GM21381 (cell line): ENCODE measurements at regions not wholly inside any gene's neighbourhood (a gene's known extent, or its start where the extent isn't known, plus 50 kb on each side); places are given as distances from the start of the nearest gene placed in this dataset.

Experiments
- ATAC-seq: cut with Tn5 transposase; IDR thresholded peaks from one replicate; pipeline ENCODE4 v1.9.1; 2021; ENCODE audit warnings: mild to moderate bottlenecking, moderate library complexity; ENCODE audit not compliant: unreplicated experiment

DNA sequence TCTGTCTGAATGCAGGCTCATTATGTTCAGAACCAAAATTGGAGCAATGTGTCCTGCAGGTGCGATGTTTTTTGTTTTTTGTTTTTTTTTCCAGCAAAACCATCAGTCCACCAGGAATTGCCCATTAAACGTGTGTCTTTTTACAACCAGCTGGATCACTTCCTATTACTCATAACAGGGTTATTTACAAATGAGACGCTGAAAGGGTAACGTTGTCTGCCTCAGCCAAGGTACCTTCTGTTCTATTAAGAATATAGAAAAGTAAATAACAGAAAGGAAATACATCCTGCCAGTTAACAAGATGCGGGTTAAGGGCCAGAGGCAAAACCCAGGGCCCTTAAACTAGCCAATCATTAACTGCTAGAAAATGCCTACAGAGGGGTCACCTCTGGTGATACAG is 590.4 kb downstream of the TBC1D4 start:
- ATAC-seq: no peak

DNA sequence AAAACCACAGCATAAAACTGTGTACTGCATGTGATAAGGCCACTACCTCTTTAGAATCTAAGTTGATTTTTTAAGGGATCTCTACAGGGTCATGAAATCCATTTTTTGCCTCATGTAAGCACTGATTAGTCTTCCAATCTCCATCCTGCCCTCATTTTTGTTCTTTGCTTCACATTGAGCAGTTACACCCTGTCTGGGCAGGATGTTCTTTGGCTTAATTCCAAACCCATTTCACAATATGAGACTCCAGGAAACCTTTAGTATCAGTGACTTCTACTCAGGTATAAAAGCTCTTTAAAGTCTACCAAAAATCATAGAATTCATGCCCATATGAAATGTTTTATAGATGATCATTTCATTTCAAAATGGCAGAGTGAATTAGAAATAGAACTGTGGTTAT is 592.6 kb downstream of the TBC1D4 start:
- ATAC-seq: no peak

DNA sequence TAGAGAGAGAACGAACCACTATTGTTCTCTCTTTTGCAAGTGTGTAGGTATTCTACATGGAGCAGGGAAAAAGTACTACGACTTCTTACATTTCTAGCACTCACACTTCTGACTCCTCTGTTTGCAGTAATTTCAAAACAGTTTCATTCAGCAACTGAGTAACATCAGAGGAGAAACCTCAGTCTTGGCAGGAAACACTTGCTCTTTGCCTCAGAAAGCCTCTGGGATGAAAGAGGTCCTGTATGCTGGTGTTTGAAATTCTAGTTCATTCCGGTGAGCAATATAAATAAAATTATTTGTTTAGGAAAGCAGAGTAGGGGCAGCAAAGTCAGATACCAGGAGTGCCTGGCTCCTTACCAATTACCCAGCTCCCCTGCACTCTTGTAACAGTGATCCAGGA is 595.5 kb downstream of the TBC1D4 start:
- ATAC-seq: no peak

DNA sequence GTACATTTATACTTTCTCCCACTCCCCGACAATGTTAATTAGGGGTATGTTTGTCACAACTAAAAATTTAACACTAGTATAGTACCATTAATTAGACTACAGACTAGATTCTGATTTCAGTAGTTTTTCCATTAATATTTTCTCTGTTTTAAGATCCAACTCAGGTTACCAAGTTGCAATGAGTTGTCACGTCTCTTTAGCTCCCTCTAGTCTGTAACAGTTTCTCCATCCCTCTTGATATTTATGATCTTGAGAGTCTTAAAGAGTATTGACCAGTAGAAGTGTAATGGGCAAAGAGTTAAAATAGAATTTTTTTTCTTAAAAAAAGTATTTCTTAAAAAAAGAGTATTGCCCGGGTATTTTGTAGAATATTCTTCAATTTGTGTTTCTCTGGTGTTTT is 598.1 kb downstream of the TBC1D4 start:
- no peak for ATAC-seq

DNA sequence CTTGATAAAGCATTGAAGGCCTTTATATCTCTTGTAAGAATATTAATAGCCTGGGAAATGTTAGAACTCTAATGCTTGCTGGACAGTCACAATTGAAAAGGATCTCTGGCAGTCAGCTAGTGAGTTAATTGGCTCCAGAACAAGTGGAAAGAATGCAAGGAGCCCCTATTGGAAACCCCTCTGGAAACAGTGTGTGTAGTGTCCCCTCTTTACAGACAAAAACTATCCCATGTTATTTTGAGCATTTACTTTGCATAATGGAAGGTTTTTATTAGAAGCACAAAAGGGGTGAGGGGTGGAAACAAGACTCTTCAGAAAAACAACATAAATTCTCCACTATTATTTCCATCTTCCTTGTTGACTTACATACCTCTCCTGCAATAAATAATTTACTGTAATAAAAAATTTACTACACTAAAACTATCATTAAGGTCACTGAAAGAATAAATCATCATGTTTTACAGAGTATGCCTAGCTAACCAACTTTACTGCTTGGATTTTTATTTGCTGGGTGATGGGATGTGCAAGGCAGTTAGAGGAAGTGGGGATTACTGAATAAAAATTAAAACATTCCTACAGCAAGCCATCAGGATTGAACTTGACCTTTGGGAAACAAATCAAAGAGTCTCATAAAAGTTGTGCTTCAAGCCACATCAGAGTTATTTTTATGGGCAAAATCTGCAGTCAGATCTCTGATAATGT is 610.4 kb downstream of the TBC1D4 start:
- no peak for ATAC-seq

DNA sequence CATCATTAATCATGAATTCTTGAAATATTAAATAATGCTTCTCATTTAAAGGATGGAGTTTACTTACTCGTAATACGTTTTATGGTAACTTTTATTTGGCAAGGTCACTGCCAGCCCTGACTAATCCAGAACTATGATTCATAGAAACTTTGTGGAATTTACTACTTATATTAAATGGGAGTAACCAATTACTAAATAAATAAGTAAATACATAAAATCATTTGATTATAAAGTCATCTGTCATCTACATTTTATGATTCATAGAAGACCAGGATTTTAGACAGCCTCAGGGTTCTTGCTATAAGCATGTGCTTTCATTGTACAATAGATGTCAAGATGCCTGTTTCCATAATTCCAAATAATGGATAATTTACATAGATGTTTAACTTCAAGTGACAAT is 611.1 kb downstream of the TBC1D4 start:
- ATAC-seq: no peak

DNA sequence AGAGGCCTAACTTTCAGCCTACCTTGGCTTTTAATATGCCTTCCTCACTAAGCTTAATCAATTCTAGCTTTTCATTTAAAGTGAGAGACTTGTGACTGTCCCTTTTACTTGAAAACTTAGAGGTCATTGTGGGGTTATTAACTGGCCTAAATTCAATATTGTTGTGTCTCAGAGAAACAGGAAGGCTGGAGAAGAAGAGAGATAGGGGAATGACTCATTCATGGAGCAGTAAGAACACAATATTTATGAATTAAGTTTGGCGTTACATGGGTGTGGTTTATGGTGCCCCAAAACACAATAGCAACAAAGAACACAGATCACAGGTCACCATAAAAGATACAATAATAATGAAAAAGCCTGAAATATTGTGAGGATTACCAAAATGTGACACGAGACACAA is 612.1 kb downstream of the TBC1D4 start:
- ATAC-seq: no peak

DNA sequence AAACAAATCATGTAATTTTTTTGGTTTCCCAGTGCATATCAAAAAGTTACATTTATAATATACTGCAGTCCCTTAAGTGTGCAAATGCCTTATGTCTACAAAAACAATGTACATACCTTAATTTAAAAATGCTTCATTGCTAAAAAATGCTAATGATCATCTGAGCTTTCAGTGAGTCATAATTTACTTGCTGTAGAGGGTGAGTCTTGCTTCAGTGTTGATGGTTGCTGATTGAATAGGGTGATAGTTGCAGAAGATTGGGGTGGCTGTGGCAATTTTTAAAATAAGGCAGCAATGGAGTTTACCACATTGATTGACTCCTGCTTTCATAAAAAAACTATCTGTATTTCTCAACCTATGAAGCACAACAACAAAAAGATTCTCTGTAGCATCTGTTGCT is 613.9 kb downstream of the TBC1D4 start:
- ATAC-seq: no peak

DNA sequence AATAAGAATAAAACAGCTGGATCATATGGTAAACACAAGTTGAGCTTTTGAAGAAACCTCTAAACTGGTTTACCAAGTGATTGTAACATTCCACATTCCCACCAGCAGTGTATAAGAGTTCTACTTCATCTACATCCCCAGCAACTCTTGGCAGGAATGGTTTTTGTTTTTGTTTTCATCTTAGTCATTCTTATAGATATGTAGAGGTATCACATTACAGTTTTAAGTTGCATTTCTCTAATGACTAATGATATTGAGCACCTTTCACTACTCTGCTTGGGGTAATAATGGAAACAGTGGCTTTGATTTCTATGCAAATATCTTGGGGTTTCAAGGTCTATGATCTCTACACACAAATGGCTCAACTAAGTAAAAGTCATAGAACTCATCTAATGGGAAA is 614.5 kb downstream of the TBC1D4 start:
- ATAC-seq: no peak

DNA sequence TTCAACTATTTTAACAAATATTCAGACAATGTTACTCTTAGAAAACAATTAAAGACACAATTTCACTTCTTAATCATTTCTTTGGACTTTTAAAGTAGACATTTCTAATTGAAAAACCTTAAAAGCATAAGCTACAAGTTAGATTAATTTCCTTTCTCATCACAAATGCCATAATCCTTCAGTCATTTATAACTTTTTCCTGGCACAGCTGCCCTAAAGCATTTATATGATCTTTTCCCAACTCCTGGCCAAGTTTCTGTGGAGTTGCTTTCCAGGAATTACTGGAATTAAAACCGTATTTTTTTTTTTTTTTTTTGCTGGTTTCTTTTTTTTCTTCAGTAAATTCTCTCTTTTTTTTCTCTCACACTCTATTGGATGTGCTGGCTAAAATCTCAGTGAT is 615.9 kb downstream of the TBC1D4 start:
- no peak for ATAC-seq

DNA sequence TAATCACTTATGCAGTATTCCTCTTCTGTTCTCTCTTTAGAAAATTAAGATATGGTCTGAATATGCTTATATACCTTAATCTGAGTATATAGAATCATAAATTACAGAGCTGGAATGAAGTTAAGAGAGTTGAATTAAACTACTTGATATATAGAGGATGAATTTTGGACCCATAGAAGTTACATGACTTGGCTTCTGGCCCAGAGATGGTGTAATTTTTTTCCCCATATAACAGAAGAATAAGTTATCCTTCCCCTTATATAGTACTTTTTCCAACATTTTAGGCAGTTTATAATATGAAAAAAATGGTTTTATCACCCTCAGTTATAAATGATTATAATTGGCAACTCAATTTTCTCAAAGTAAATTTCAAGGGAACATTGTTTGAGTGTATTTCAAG is 616.3 kb downstream of the TBC1D4 start:
- no peak for ATAC-seq

DNA sequence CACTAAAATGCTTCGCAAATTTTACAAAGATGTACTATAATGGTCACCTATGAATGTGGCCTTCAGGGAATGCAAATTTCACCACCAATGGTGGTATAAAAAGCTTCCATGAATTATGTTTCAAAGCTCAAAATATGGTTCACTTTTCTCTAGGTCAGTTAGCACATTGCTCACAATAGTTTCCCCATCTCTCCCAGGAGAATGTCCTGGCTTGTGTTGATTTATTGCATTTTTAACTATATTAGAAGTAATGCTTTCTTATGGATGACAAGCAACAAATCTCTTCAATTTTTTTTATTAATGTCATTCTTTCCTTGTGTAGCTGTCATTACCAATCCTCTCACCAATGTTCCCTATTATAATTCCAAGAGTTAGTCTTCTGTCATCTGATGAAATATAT is 621.2 kb downstream of the TBC1D4 start:
- no peak for ATAC-seq

DNA sequence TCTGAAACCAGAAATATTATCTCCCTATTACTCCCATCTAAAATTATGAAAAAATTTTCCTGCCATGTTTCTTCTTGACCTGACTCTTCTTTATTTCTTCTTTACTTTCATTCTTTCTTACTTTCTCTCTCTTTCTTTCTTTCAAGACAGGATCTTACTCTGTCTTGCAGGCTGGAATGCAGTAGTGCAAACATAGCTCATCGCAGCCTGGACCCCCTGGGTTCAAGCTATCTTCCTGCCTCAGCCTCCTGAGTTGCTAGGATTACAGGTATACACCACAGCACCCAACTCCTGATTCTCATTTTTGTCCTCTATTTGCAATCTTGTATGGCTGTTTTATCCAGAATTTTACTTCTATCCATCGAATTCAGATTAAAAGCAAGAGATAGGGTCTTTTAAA is 631.1 kb downstream of the TBC1D4 start:
- no peak for ATAC-seq

DNA sequence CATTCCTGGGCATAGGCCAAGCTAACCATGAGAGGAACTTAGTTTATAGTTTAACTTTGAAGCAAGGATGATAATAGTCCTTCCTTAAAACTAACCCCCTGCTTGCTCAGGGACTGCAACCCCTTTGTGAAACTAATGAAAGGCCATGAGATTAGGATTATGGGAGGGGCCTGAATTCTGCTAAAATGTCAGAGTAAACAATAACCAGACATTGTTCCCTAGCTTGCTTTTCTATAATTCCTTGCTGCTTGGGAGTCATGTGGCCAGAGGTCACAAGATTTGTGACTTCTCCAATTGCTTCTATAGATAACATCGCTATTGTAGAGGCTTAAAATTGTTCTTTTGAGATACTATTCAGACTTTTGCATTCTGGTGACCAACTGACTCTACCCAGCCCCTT is 634.0 kb downstream of the TBC1D4 start:
- ATAC-seq: no peak

DNA sequence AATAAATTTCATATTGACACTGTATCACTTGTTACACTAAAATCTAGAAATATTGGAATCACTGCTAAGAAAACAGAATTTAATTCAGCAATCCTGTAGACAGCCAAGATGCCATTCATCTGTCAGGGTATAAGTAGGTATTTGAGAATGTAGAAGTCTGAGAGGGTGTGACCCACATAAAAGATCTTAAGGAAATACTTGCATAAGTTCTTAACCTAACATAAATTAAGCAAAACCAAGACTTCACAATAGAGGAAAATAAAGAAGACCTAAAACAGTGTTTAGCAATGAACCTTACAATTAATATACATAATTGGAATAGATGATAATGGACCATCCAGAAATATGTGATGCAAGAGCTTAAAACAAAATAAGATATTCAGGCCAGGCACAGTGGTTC is 636.2 kb downstream of the TBC1D4 start:
- no peak for ATAC-seq

DNA sequence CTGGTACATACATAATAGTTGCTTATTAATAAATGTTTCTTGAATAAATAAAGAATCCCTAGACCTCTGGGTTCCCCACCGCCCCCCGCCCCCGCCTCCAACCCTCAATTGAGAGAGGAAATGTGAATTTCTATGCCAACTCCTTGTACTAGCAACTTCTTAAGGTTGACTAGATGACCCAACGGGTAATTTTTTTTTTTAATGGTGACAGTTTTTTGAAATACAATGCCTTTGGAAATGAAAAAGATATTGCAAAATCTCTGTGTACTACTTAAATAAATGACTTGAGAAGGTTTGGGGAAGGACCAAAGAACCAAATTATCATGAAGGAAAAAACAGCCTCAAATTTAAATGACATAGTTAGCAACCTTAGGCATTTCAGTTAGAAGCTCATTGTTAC is 640.3 kb downstream of the TBC1D4 start:
- no peak for ATAC-seq

DNA sequence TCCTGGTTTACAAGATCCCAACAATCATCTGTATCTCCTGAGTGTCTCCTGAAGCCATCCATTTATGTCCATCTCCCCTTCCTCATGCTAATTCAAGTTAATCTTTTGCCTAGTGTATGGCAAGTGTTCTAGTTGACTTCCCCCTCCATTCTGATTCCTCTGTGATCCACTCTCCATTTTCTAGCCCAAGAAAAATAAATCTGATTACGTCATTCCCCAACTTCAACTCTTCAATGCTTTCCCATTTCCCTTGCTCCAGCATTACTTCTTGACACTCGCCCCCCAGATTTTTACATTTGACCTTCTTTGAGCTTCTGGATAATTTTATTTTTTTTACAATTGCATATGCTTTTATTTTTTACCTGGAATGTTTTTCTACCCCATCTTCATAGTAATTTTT is 640.8 kb downstream of the TBC1D4 start:
- no peak for ATAC-seq

DNA sequence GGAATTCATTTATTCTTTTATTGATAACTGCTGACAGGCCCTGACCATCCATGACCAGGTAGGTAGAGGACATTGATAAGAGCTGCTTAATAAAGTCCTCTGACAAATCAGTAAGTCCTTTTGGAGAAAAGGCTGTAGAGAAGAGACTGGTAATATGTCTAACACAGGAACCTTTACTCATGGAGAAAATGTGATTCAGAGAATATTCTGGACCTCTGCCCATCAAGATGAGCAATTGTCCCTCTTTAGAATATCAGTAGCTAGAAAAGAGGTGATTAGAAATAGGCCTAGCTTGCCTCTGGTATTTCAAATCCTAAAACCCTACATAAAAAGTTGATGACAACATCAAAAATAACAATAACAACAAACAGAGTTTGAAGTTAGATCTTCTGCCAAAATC is 642.3 kb downstream of the TBC1D4 start:
- ATAC-seq: no peak

DNA sequence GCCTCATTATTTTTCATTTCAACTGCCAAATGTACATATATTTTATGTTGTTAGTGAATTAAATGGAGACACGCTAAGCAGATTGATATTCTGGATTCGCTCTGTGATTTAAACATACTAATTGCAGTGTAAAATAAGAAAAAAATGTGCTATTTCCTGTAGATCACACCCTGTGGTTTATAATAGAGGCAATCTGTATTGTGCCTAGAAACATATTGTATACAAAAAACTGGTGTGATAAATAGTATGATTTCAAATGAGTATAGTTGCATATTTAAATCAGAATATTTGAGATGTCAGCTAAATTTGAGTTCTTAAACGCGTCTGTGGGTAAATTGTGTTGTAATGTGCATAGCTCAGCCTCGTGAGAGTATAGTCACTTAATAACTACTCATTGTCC is 643.9 kb downstream of the TBC1D4 start:
- ATAC-seq: no peak

DNA sequence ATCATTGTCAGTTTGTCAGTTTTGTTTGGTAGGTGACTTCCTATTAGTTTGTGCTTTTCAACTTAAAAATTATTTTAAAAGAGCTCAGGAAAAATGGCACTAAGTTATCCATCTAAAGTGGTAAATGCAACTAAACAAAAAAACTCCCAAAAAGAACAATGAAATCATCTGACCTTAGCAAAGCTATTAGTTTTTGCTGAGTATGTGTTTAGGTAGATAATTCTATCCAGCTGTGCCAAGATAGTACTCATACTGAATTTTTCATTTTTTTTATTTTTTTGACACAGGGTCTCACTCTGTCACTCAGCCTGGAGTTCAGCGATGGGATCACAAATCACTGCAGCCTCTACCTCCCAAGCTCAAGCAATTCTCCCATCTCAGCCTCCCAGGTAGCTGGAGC is 645.3 kb downstream of the TBC1D4 start:
- ATAC-seq: no peak

DNA sequence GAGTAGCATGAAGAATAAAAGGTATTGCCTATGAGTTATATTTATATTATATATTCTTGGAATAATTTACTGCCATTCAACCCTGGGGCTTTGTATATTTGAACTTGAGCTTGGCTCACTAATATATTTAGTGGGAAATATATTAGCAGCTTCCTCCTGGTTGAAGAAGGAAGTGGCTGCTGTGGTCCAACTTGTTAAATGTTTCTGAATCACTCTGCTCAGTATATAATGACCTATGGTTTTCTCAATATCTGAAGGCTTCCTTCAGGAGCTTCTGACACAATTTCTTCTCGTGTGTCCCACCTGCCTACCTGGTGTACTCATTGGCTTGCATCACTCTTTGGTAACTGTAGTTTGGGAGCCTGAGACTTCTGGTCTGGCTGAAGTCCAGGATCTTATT is 646.4 kb downstream of the TBC1D4 start:
- ATAC-seq: no peak

DNA sequence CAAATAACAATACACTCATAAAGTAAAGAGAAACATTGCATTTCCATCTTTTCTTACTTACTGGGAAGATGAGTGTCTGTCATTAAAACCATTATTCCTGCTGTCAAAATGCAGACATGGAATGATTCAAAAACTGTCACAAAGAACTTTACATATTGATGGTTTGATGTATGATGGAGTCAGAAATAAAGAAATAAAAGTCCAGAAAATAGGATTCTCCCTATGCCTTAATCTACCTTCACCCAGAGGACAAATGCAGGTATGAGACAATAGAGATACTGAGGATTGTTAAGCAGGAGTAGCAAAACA is 656.1 kb downstream of the TBC1D4 start:
- ATAC-seq: no peak

DNA sequence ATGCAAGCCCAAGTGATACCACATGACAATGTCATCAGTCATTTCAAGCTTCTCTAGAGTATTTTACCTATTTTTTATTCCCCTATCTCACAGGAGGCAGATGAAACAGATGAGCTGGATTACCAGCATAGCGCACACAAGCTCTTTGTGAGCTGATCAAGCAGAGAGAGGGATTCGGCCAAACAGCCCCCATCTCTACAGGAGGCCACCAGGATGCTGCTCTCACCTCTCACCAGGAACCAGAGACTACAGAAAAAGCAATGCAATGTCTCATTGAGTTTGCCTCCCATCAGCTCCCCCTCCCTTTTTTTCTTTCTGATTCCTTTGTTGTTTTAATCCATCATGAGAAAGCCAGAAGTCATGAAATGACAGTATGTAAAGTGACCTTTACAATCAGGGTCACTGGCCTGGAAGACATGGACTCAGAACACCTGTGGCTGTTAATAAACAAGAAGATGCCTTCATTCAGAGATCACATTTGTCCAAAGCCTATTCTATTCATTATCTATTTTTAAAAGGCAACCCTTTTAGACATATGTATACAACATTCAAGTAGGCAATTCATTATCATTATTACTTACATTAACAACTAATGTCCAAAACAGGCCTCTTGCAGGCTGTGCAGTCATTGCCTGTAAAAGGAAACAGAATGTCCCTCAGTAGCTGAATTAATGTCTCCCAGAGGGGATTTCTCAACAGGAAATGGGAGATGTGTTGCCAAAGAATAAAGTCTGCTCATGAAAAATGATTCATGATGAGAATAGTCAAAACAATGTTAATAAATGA is 656.6 kb downstream of the TBC1D4 start:
- ATAC-seq: no peak
